HCT116 (cell line): ENCODE measurements at regions not wholly inside any gene's neighbourhood (a gene's known extent, or its start where the extent isn't known, plus 50 kb on each side); places are given as distances from the start of the nearest gene placed in this dataset.

ENCODE experiments used
- ATAC-seq: fragments of 200-7000 bp; cut with Tn5 transposase; 2 replicates; pipeline ENCODE4 v1.9.1; 2020; ENCODE audit warnings: mild to moderate bottlenecking, moderate library complexity
- BruUV-seq: library from RNA; stranded (reverse); fragments of 400-500 nt; replicated peaks from 2 replicates; lab custom pipeline; 2021; lab: Mats Ljungman, UMichigan
- CTCF ChIA-PET: fragments of 300-600 bp; sonication (Branson Sonifier 250); formaldehyde crosslinking; loops from one replicate; lab custom pipeline; 2021; ENCODE audit warnings: antibody characterized with exemption; lab: Charles Lee
- POLR2A ChIA-PET: fragments of 300-600, 350-600 bp; sonication (Branson Sonifier 250); formaldehyde crosslinking; loops from one replicate; lab custom pipeline; 2021; ENCODE audit warnings: antibody characterized with exemption; lab: Charles Lee
- RAD21 ChIA-PET, 2 experiments: fragments of 300-600 bp; sonication (Branson Sonifier 250); formaldehyde crosslinking; loops; one replicate each; lab custom pipeline; 2023; ENCODE audit warnings: low total read pairs in 2 of 2; ENCODE audit not compliant: uncharacterized antibody in 2 of 2, unreplicated experiment in 2 of 2, low non-redundant PET in 1 of 2; lab: Charles Lee
- DNase-seq: peaks from one replicate; pipeline ENCODE4 v3.0.0-alpha.2; 2010; ENCODE audit warnings: low read depth, low spot score
- H2AFZ ChIP-seq: fragments of 200-600 bp; shearing (Covaris generic), sonication (generic); 2 replicates; pipeline ENCODE4 v1.6.1; 2017; ENCODE audit warnings: low read depth, mixed run types, mixed read lengths, antibody characterized with exemption, low read length; ENCODE audit not compliant: poor library complexity, severe bottlenecking
- H3K27ac ChIP-seq: 2 replicates; pipeline ENCODE4 v1.5.1; 2012; ENCODE audit warnings: low read depth, low read length
- H3K27me3 ChIP-seq: fragments of 200-600 bp; sonication (generic); 2 replicates; pipeline ENCODE4 v1.6.1; 2016; ENCODE audit warnings: mixed run types, low read length, mixed read lengths; ENCODE audit not compliant: insufficient read depth
- H3K36me3 ChIP-seq, 2 experiments: fragments of 200-500 bp in 1 of 2; fragments of 200-600 bp in 1 of 2; sonication (Bioruptor generic) in 1 of 2; sonication (generic) in 1 of 2; 2 replicates each; pipeline versions ENCODE4 v1.5.1 to v1.6.1; 2014 to 2016; ENCODE audit warnings: low read length in 2 of 2, inconsistent platforms in 1 of 2, mixed read lengths in 1 of 2, mixed run types in 1 of 2; ENCODE audit not compliant: insufficient read depth in 2 of 2, control insufficient read depth in 1 of 2
- H3K4me1 ChIP-seq, 2 experiments: fragments of 200-600 bp in 1 of 2; sonication (generic) in 1 of 2; 2 replicates each; pipeline versions ENCODE4 v1.5.1 to v1.6.1; 2012 to 2017; ENCODE audit warnings: low read length in 2 of 2, inconsistent platforms in 1 of 2, mild to moderate bottlenecking in 1 of 2, mixed read lengths in 1 of 2, mixed run types in 1 of 2, moderate library complexity in 1 of 2; ENCODE audit not compliant: insufficient read depth in 2 of 2, control insufficient read depth in 1 of 2
- H3K4me2 ChIP-seq: fragments of 200-600 bp; sonication (generic); 2 replicates; pipeline ENCODE4 v1.6.1; 2017; ENCODE audit warnings: mixed run types, low read length, mixed read lengths
- H3K4me3 ChIP-seq, 2 experiments: fragments of 200-600 bp in 1 of 2; sonication (generic) in 1 of 2; replicated peaks in 1 of 2; 2 replicates each; pipeline ENCODE4 v1.5.1; 2011 to 2016; ENCODE audit warnings: low read length in 2 of 2, control low read depth in 1 of 2, low read depth in 1 of 2, mild to moderate bottlenecking in 1 of 2, mixed read lengths in 1 of 2, mixed run types in 1 of 2
- H3K79me2 ChIP-seq: fragments of 200-600 bp; sonication (generic); 2 replicates; pipeline ENCODE4 v1.6.1; 2017; ENCODE audit warnings: mild to moderate bottlenecking, mixed run types, low read length, moderate library complexity, mixed read lengths; ENCODE audit not compliant: insufficient read depth
- H3K9ac ChIP-seq: fragments of 200-600 bp; sonication (generic); 2 replicates; pipeline ENCODE4 v1.6.1; 2016; ENCODE audit warnings: low read length, mixed read lengths
- H3K9me2 ChIP-seq: fragments of 200-600 bp; sonication (generic), shearing (Covaris generic); 2 replicates; pipeline ENCODE4 v1.6.1; 2017; ENCODE audit warnings: mixed run types, mild to moderate bottlenecking, moderate library complexity; ENCODE audit not compliant: insufficient read depth
- H3K9me3 ChIP-seq, 2 experiments: fragments of 200-500 bp in 1 of 2; fragments of 200-600 bp in 1 of 2; sonication (Bioruptor generic) in 1 of 2; sonication (generic) in 1 of 2; 2 replicates each; pipeline ENCODE4 v1.6.1; 2014 to 2017; ENCODE audit warnings: low read length in 2 of 2, mixed read lengths in 2 of 2, inconsistent platforms in 1 of 2, low read depth in 1 of 2, mild to moderate bottlenecking in 1 of 2, mixed run types in 1 of 2, moderate library complexity in 1 of 2; ENCODE audit not compliant: control insufficient read depth in 1 of 2, insufficient read depth in 1 of 2
- H4K20me1 ChIP-seq: fragments of 200-600 bp; sonication (generic), shearing (Covaris generic); 2 replicates; pipeline ENCODE4 v1.6.1; 2017; ENCODE audit warnings: mixed run types, mild to moderate bottlenecking, moderate library complexity; ENCODE audit not compliant: insufficient read depth
- CEBPB ChIP-seq: IDR thresholded peaks from 2 replicates; pipeline ENCODE4 v1.6.1; 2012; ENCODE audit warnings: low read depth
- EGR1 ChIP-seq: IDR thresholded peaks from 2 replicates; pipeline ENCODE4 v1.6.1; 2012; ENCODE audit warnings: low read depth
- EZH2 ChIP-seq: fragments of 200-600 bp; sonication (generic); IDR thresholded peaks from 2 replicates; pipeline ENCODE4 v1.6.1; 2017; ENCODE audit warnings: antibody characterized with exemption, mixed run types
- POLR2AphosphoS5 ChIP-seq: IDR thresholded peaks from 2 replicates; pipeline ENCODE4 v1.6.1; 2011; ENCODE audit warnings: mild to moderate bottlenecking, low read depth, low read length, moderate library complexity
- SIN3A ChIP-seq: IDR thresholded peaks from 2 replicates; pipeline ENCODE4 v1.6.1; 2012; ENCODE audit warnings: low read depth
- SP1 ChIP-seq: IDR thresholded peaks from 2 replicates; pipeline ENCODE4 v1.6.1; 2012; ENCODE audit warnings: low read depth
- intact Hi-C: fragments of 100-400 bp; cut with micrococcal nuclease; formaldehyde crosslinking; loops from 2 replicates; pipeline ENCODE4 v1.10.0; 2022
- TF ChIP-seq, protein P1 (sequence below), 3 experiments: fragments of 200-600 bp in 1 of 3; sonication (generic) in 1 of 3; IDR thresholded peaks in 2 of 3; conservative IDR thresholded peaks in 1 of 3; 2 replicates each; pipeline ENCODE4 v1.5.1; 2012 to 2017; ENCODE audit warnings: low read depth in 2 of 3, low read length in 2 of 3, antibody characterized with exemption in 1 of 3, borderline replicate concordance in 1 of 3, control low read depth in 1 of 3, mild to moderate bottlenecking in 1 of 3, mixed read lengths in 1 of 3, mixed run types in 1 of 3, moderate library complexity in 1 of 3; ENCODE audit not compliant: insufficient read depth in 1 of 3

GRCh38 chr4:13711233-13711785, 83.8 kb upstream of the BOD1L1 start (continued):
- TF ChIP-seq, protein P1, sequence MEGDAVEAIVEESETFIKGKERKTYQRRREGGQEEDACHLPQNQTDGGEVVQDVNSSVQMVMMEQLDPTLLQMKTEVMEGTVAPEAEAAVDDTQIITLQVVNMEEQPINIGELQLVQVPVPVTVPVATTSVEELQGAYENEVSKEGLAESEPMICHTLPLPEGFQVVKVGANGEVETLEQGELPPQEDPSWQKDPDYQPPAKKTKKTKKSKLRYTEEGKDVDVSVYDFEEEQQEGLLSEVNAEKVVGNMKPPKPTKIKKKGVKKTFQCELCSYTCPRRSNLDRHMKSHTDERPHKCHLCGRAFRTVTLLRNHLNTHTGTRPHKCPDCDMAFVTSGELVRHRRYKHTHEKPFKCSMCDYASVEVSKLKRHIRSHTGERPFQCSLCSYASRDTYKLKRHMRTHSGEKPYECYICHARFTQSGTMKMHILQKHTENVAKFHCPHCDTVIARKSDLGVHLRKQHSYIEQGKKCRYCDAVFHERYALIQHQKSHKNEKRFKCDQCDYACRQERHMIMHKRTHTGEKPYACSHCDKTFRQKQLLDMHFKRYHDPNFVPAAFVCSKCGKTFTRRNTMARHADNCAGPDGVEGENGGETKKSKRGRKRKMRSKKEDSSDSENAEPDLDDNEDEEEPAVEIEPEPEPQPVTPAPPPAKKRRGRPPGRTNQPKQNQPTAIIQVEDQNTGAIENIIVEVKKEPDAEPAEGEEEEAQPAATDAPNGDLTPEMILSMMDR (IDR thresholded peaks at IDR 0.05 in 2 of 3, conservative IDR thresholded peaks at IDR 0.05 in 1 of 3; ENCODE audit: borderline replicate concordance in 1 of 3, insufficient read depth in 1 of 3, low read depth in 2 of 3, low read length in 2 of 3), result no peak
- TF ChIP-seq CEBPB, result no peak

GRCh38 chr4:13721894-13722293, 94.4 kb upstream of the BOD1L1 start:
- ChIA-PET POLR2A (no interaction called here), CTCF (no interaction called here), RAD21 (no interaction called here)
- intact Hi-C loops, result no loop called here
- Histone ChIP-seq H3K79me2 (no peaks in the 10 kb centered on the region), H3K27me3 (no peaks in the 10 kb centered on the region; the same call in 1 of the 2 replicates), H3K9me2 (no peaks in the 10 kb centered on the region), H3K4me3 (no peak overlapping the region), H3K36me3 (no peaks in the 10 kb centered on the region), H3K9ac (no peak overlapping the region), H3K4me1 (no peaks in the 10 kb centered on the region), H4K20me1 (no peaks in the 10 kb centered on the region), H3K27ac (no peak overlapping the region), H2AFZ (no peak overlapping the region), H3K4me2 (no peak overlapping the region), H3K9me3 (no peaks in the 10 kb centered on the region)
- ATAC-seq, result no peak
- no peak for DNase-seq
- TF ChIP-seq SP1, result no peak
- no peak for TF ChIP-seq POLR2AphosphoS5
- no peak for TF ChIP-seq SIN3A
- TF ChIP-seq EGR1, result no peak
- TF ChIP-seq EZH2, result no peak
- no TSS peak for BruUV-seq
